HEK293 (cell line): ENCODE measurements at regions not wholly inside any gene's neighbourhood (a gene's known extent, or its start where the extent isn't known, plus 50 kb on each side); places are given as distances from the start of the nearest gene placed in this dataset.
A peak's percentile ranks its signal among the peaks of the same experiment; 100 is the strongest.

Experiments
- CTCF ChIA-PET: fragments of 350-600 bp; formaldehyde crosslinking; extraction: SDS; loops from one replicate; lab custom pipeline; 2021; ENCODE audit warnings: antibody characterized with exemption; lab: Yijun Ruan, JAX
- POLR2A ChIA-PET: fragments of 300-600 bp; formaldehyde crosslinking; extraction: SDS; loops from one replicate; lab custom pipeline; 2020; ENCODE audit warnings: antibody characterized with exemption, inconsistent platforms; lab: Yijun Ruan, JAX
- H3K27ac ChIP-seq: fragments of 200-500 bp; sonication (Bioruptor generic); 2 replicates; pipeline ENCODE4 v1.5.1; 2014; ENCODE audit warnings: low read depth, low read length, control low read depth, inconsistent platforms; ENCODE audit errors: extremely low read depth
- H3K36me3 ChIP-seq, 2 experiments: fragments of 200-500 bp in 1 of 2; sonication (Bioruptor generic) in 1 of 2; 1 replicate in 1 of 2; 2 replicates in 1 of 2; pipeline ENCODE4 v1.5.1; 2014 to 2017; ENCODE audit warnings: inconsistent platforms in 2 of 2, low read length in 2 of 2; ENCODE audit not compliant: control insufficient read depth in 2 of 2, insufficient read depth in 1 of 2
- H3K4me1 ChIP-seq: fragments of 200-500 bp; sonication (Bioruptor generic); 2 replicates; pipeline ENCODE4 v1.5.1; 2014; ENCODE audit warnings: mild to moderate bottlenecking, low read length, inconsistent platforms; ENCODE audit not compliant: control insufficient read depth, insufficient read depth
- H3K4me3 ChIP-seq: 2 replicates; pipeline ENCODE4 v1.5.1; 2011; ENCODE audit warnings: low read depth, mild to moderate bottlenecking, control low read depth, low read length, moderate library complexity
- H3K9me3 ChIP-seq: fragments of 200-500 bp; sonication (Bioruptor generic); 2 replicates; pipeline ENCODE4 v1.5.1; 2014; ENCODE audit warnings: low read depth, low read length, inconsistent platforms; ENCODE audit not compliant: control insufficient read depth, insufficient read depth
- BCL6B ChIP-seq: fragments of 450-650 bp; formaldehyde crosslinking; IDR thresholded peaks from 2 replicates; pipeline ENCODE4 v1.5.1; 2017; ENCODE audit warnings: missing biosample characterization, missing genetic modification characterization
- GFI1B ChIP-seq: fragments of 450-650 bp; formaldehyde crosslinking; IDR thresholded peaks from 2 replicates; pipeline ENCODE4 v1.5.1; 2016; ENCODE audit warnings: missing biosample characterization, missing genetic modification characterization
- GLIS2 ChIP-seq: fragments of 450-650 bp; formaldehyde crosslinking; IDR thresholded peaks from 2 replicates; pipeline ENCODE4 v1.5.1; 2016; ENCODE audit warnings: missing biosample characterization, missing genetic modification characterization
- PRDM1 ChIP-seq: fragments of 450-650 bp; formaldehyde crosslinking; IDR thresholded peaks from 2 replicates; pipeline ENCODE4; 2016; ENCODE audit warnings: missing biosample characterization, missing genetic modification characterization
- ZBTB48 ChIP-seq: fragments of 450-650 bp; formaldehyde crosslinking; IDR thresholded peaks from 2 replicates; pipeline ENCODE4 v1.5.1; 2016; ENCODE audit warnings: missing biosample characterization, missing genetic modification characterization
- ZFP37 ChIP-seq: fragments of 450-650 bp; formaldehyde crosslinking; IDR thresholded peaks from 2 replicates; pipeline ENCODE4 v1.5.1; 2016; ENCODE audit warnings: missing biosample characterization, missing genetic modification characterization
- ZFP69B ChIP-seq: fragments of 450-650 bp; formaldehyde crosslinking; IDR thresholded peaks from 2 replicates; pipeline ENCODE4 v1.5.1; 2016; ENCODE audit warnings: missing biosample characterization, missing genetic modification characterization
- ZNF121 ChIP-seq: fragments of 450-650 bp; formaldehyde crosslinking; IDR thresholded peaks from 2 replicates; pipeline ENCODE4 v1.5.1; 2016; ENCODE audit warnings: missing biosample characterization, missing genetic modification characterization
- ZNF138 ChIP-seq: fragments of 450-650 bp; formaldehyde crosslinking; IDR thresholded peaks from 2 replicates; pipeline ENCODE4 v1.5.1; 2016; ENCODE audit warnings: missing biosample characterization, missing genetic modification characterization, borderline replicate concordance
- ZNF146 ChIP-seq: fragments of 450-650 bp; formaldehyde crosslinking; IDR thresholded peaks from 2 replicates; pipeline ENCODE4 v1.5.1; 2016; ENCODE audit warnings: missing biosample characterization, missing genetic modification characterization
- ZNF335 ChIP-seq: fragments of 450-650 bp; formaldehyde crosslinking; conservative IDR thresholded peaks from 2 replicates; pipeline ENCODE4 v1.5.1; 2016; ENCODE audit warnings: missing biosample characterization, missing genetic modification characterization
- ZNF366 ChIP-seq: fragments of 450-650 bp; formaldehyde crosslinking; conservative IDR thresholded peaks from 2 replicates; pipeline ENCODE4 v1.5.1; 2016; ENCODE audit warnings: missing biosample characterization, missing genetic modification characterization
- ZNF394 ChIP-seq: fragments of 450-650 bp; formaldehyde crosslinking; IDR thresholded peaks from 2 replicates; pipeline ENCODE4 v1.5.1; 2016; ENCODE audit warnings: missing biosample characterization, missing genetic modification characterization, mild to moderate bottlenecking, moderate library complexity, borderline replicate concordance
- ZNF423 ChIP-seq: fragments of 450-650 bp; formaldehyde crosslinking; IDR thresholded peaks from 2 replicates; pipeline ENCODE4 v1.5.1; 2016; ENCODE audit warnings: missing biosample characterization, missing genetic modification characterization
- ZNF558 ChIP-seq: fragments of 450-650 bp; formaldehyde crosslinking; IDR thresholded peaks from 2 replicates; pipeline ENCODE4 v1.5.1; 2016; ENCODE audit warnings: missing biosample characterization, missing genetic modification characterization
- ZNF596 ChIP-seq: fragments of 450-650 bp; IDR thresholded peaks from 2 replicates; pipeline ENCODE4 v1.5.0; 2018; ENCODE audit warnings: missing biosample characterization, mild to moderate bottlenecking, missing genetic modification characterization, moderate library complexity
- ZNF600 ChIP-seq: fragments of 450-650 bp; formaldehyde crosslinking; IDR thresholded peaks from 2 replicates; pipeline ENCODE4 v1.5.1; 2016; ENCODE audit warnings: missing biosample characterization, missing genetic modification characterization
- ZNF645 ChIP-seq: fragments of 450-650 bp; formaldehyde crosslinking; IDR thresholded peaks from 2 replicates; pipeline ENCODE4; 2016; ENCODE audit warnings: missing biosample characterization, missing genetic modification characterization
- ZNF658 ChIP-seq: fragments of 450-650 bp; formaldehyde crosslinking; IDR thresholded peaks from 2 replicates; pipeline ENCODE4; 2016; ENCODE audit warnings: missing biosample characterization, missing genetic modification characterization
- ZNF660 ChIP-seq: fragments of 450-650 bp; IDR thresholded peaks from 2 replicates; pipeline ENCODE4 v1.5.1; 2018; ENCODE audit warnings: missing biosample characterization, mild to moderate bottlenecking, missing genetic modification characterization
- ZNF707 ChIP-seq: fragments of 450-650 bp; formaldehyde crosslinking; IDR thresholded peaks from 2 replicates; pipeline ENCODE4 v1.5.1; 2016; ENCODE audit warnings: missing biosample characterization, missing genetic modification characterization
- ZNF777 ChIP-seq: fragments of 450-650 bp; formaldehyde crosslinking; IDR thresholded peaks from 2 replicates; pipeline ENCODE4 v1.5.1; 2017; ENCODE audit warnings: missing biosample characterization, missing genetic modification characterization, borderline replicate concordance
- TF ChIP-seq, protein P1 (sequence below): fragments of 450-650 bp; formaldehyde crosslinking; IDR thresholded peaks from 2 replicates; pipeline ENCODE4 v1.5.1; 2016; ENCODE audit warnings: missing biosample characterization, missing genetic modification characterization
- TF ChIP-seq, protein P2 (sequence below): fragments of 450-650 bp; IDR thresholded peaks from 2 replicates; pipeline ENCODE4 v1.5.1; 2018; ENCODE audit warnings: missing biosample characterization, mild to moderate bottlenecking, missing genetic modification characterization

DNA sequence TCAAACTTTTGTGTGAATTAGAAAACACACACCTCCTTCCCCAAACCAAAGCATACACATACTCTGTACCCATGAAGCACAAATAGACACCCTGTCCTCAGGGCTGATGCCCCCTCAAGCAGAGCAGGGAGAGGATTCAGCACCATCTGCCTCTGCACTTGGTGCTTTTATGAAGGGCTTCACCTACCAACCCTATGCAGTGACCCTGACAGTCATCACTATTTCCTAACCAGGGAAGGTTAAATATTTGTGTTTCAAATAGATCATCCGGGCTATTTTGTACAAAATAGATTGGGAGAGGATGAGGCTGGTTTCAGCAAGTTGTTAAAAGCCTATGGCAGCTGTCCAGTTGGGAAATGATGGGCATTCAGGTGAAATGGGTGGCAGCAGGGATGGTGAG, 396.2 kb downstream of the ZSWIM6 start:
- POLR2A ChIA-PET = no interaction called here
- Histone ChIP-seq H3K9me3 (no peaks in the 10 kb centered on the region), H3K4me1 (no peaks in the 10 kb centered on the region), H3K27ac (no peak overlapping the region), H3K36me3 (no peaks in the 10 kb centered on the region), H3K4me3 (no peak overlapping the region)
- CTCF ChIA-PET = interaction anchor here (0.7 kb wide), 1 partner anchor 20 kb away, joined by 4 read pairs; no protein-coding TSS in a partner anchor
- TF ChIP-seq ZNF558 (tag by site-specific recombination) = no peak
- TF ChIP-seq ZNF121 (tag by site-specific recombination) = no peak

DNA sequence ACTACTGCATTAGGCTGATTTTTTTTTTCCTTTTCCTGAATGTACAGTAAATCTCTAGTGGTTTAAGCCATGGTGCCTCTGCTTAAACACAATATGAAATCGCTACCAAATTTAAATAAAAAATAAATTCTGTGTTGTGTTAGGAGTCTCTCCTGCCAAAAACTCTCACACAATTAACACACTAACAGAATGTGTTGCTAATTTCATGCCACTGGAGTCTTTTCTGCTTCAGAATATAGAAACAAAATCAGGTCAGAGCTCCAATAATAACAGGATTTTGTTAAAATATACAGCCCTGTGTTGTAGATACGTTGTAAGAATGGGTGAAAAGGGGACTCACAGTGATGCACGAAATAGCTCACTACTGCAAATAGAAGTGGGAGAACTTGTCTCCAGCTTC, 398.8 kb downstream of the ZSWIM6 start:
- no peaks in the 10 kb centered on the region for H3K36me3 ChIP-seq
- POLR2A ChIA-PET = no interaction called here
- CTCF ChIA-PET = interaction anchor here (0.6 kb wide), 1 partner anchor 937 kb away, joined by 5 read pairs; no protein-coding TSS in a partner anchor
- H3K27ac ChIP-seq = no peak overlapping the region
- H3K4me3 ChIP-seq = no peak overlapping the region
- no peaks in the 10 kb centered on the region for H3K4me1 ChIP-seq
- no peaks in the 10 kb centered on the region for H3K9me3 ChIP-seq
- TF ChIP-seq, protein P1, sequence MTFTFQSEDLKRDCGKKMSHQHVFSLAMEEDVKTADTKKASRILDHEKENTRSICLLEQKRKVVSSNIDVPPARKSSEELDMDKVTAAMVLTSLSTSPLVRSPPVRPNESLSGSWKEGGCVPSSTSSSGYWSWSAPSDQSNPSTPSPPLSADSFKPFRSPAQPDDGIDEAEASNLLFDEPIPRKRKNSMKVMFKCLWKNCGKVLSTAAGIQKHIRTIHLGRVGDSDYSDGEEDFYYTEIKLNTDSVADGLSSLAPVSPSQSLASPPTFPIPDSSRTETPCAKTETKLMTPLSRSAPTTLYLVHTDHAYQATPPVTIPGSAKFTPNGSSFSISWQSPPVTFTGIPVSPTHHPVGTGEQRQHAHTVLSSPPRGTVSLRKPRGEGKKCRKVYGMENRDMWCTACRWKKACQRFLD (tag by site-specific recombination) = no peak
- TF ChIP-seq ZNF777 (tag by site-specific recombination) (no peak), ZNF658 (tag by site-specific recombination) (no peak), ZNF138 (tag by site-specific recombination) (no peak), ZNF600 (tag by site-specific recombination) (no peak), ZNF335 (tag by site-specific recombination) (no peak), BCL6B (tag by site-specific recombination) (no peak), ZNF645 (tag by site-specific recombination) (no peak), ZFP37 (no peak), ZNF660 (tag by site-specific recombination) (no peak), ZBTB48 (no peak), ZNF394 (tag by site-specific recombination) (no peak)
- TF ChIP-seq, protein P2, sequence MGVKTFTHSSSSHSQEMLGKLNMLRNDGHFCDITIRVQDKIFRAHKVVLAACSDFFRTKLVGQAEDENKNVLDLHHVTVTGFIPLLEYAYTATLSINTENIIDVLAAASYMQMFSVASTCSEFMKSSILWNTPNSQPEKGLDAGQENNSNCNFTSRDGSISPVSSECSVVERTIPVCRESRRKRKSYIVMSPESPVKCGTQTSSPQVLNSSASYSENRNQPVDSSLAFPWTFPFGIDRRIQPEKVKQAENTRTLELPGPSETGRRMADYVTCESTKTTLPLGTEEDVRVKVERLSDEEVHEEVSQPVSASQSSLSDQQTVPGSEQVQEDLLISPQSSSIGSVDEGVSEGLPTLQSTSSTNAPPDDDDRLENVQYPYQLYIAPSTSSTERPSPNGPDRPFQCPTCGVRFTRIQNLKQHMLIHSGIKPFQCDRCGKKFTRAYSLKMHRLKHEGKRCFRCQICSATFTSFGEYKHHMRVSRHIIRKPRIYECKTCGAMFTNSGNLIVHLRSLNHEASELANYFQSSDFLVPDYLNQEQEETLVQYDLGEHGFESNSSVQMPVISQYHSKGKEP (tag by site-specific recombination) = no peak
- TF ChIP-seq, all 188 proteins: peak for 0

DNA sequence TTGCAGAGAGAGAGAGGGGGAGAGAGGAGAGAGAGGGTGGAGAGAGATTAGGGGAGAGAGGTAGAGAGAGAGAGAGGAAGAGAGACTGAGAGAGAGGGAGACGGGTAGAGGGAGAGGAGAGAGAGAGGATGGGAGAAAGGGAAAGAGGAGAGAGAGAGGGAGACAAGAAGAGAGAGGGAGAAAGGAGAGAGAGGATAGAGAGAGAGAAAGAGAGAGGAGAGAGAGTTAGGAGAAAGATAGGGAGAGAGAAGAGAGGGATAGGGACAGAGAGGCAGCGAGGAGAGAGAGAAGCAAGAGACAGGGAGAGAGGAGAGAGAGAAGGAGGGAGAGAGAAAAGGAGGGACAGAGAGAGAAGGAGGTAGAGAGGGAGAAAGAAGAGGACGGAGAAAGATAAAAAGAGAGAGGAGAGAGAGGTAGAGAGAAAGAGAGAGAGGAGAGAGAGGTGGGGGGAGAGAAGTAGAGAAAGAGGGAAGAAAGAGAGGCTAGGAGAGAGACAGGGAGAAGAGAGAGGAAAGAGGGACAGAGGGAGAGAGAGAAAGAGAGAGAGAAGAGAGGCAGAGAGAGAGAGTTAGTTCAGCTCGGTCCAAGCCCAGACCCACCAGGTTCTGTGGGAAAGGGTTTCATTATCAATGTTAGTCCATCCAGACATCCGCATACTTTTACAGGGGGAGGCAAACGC, 399.3 kb downstream of the ZSWIM6 start:
- Histone ChIP-seq H3K4me3 (no peak overlapping the region), H3K27ac (no peak overlapping the region), H3K9me3 (no peaks in the 10 kb centered on the region), H3K4me1 (no peaks in the 10 kb centered on the region), H3K36me3 (no peaks in the 10 kb centered on the region)
- POLR2A ChIA-PET = no interaction called here
- CTCF ChIA-PET = interaction anchor here (0.6 kb wide), 1 partner anchor 938 kb away, joined by 5 read pairs; no protein-coding TSS in a partner anchor
- TF ChIP-seq ZNF596 = peak; percentile 94
- TF ChIP-seq ZNF366 (tag by site-specific recombination) = peak; percentile 37; the same call in 1 of the 2 replicates
- TF ChIP-seq GFI1B (tag by site-specific recombination) = no peak
- no peak for TF ChIP-seq ZNF423 (tag by site-specific recombination)
- TF ChIP-seq PRDM1 (tag by site-specific recombination) = peak; percentile 97
- TF ChIP-seq ZNF146 (tag by site-specific recombination) = no peak
- no peak for TF ChIP-seq ZNF707 (tag by site-specific recombination)
- no peak for TF ChIP-seq GLIS2 (tag by site-specific recombination)
- TF ChIP-seq ZFP69B (tag by site-specific recombination) = no peak
